RWPE2 (cell line): ENCODE measurements at regions not wholly inside any gene's neighbourhood (a gene's known extent, or its start where the extent isn't known, plus 50 kb on each side); places are given as distances from the start of the nearest gene placed in this dataset.

Source experiments
- ATAC-seq: fragments of 200-7000 bp; cut with Tn5 transposase; 3 replicates; pipeline ENCODE4 v1.9.1; 2021; ENCODE audit warnings: low read depth
- DNase-seq: peaks from one replicate; pipeline ENCODE4 v3.0.0-alpha.2; 2020; ENCODE audit warnings: low spot score
- H3K27ac ChIP-seq: fragments of 450-650 bp; 2 replicates; pipeline ENCODE4 v1.5.1; 2017; ENCODE audit warnings: mild to moderate bottlenecking; ENCODE audit not compliant: poor library complexity, severe bottlenecking
- H3K27me3 ChIP-seq: fragments of 250-450 bp; sonication (Bioruptor Pico); 2 replicates; pipeline ENCODE4 v1.5.1; 2021; ENCODE audit warnings: mild to moderate bottlenecking, moderate library complexity; ENCODE audit not compliant: insufficient read depth, poor library complexity, severe bottlenecking
- H3K36me3 ChIP-seq: fragments of 250-450 bp; sonication (Bioruptor Pico); 2 replicates; pipeline ENCODE4 v1.5.1; 2020; ENCODE audit warnings: low read depth, mild to moderate bottlenecking, moderate library complexity
- H3K4me1 ChIP-seq: fragments of 250-450 bp; sonication (Bioruptor Pico); 2 replicates; pipeline ENCODE4 v1.5.1; 2021; ENCODE audit warnings: mild to moderate bottlenecking, moderate library complexity; ENCODE audit not compliant: insufficient read depth, poor library complexity, severe bottlenecking
- H3K4me3 ChIP-seq: fragments of 250-450 bp; sonication (Bioruptor Pico); 2 replicates; pipeline ENCODE4 v1.5.1; 2021; ENCODE audit warnings: mild to moderate bottlenecking, moderate library complexity; ENCODE audit not compliant: severe bottlenecking
- H3K9me3 ChIP-seq: fragments of 250-450 bp; sonication (Bioruptor Pico); 2 replicates; pipeline ENCODE4 v1.5.1; 2021; ENCODE audit warnings: mild to moderate bottlenecking, moderate library complexity; ENCODE audit not compliant: severe bottlenecking
- CTCF ChIP-seq: fragments of 450-650 bp; IDR thresholded peaks from one replicate; pipeline ENCODE4 v1.5.1; 2017; ENCODE audit warnings: mild to moderate bottlenecking, moderate library complexity; ENCODE audit not compliant: poor library complexity, severe bottlenecking

- no peak overlapping the region for H3K27ac ChIP-seq
- no peaks in the 10 kb centered on the region for H3K27me3 ChIP-seq
- DNase-seq, result no peak
- H3K4me3 ChIP-seq, result no peak overlapping the region
- H3K9me3 ChIP-seq, result no peaks in the 10 kb centered on the region
- ATAC-seq, result no peak
- H3K4me1 ChIP-seq, result no peaks in the 10 kb centered on the region
- no peak for TF ChIP-seq CTCF
- H3K36me3 ChIP-seq, result no peaks in the 10 kb centered on the region
Measured at GRCh38 chr6:1502041-1502440, 107.7 kb upstream of the FOXC1 start.

- no peak for TF ChIP-seq CTCF
- Histone ChIP-seq H3K9me3 (no peaks in the 10 kb centered on the region), H3K36me3 (no peaks in the 10 kb centered on the region), H3K27ac (no peak overlapping the region), H3K4me3 (no peak overlapping the region), H3K4me1 (no peaks in the 10 kb centered on the region), H3K27me3 (no peaks in the 10 kb centered on the region)
- DNase-seq (no peak), ATAC-seq (no peak)
Measured at GRCh38 chr6:1503811-1504210, 105.9 kb upstream of the FOXC1 start.

GRCh38 chr6:1504465-1504864, 105.2 kb upstream of the FOXC1 start:
- Histone ChIP-seq H3K4me3 (no peak overlapping the region), H3K27ac (no peak overlapping the region), H3K36me3 (no peaks in the 10 kb centered on the region), H3K4me1 (no peaks in the 10 kb centered on the region), H3K9me3 (no peaks in the 10 kb centered on the region), H3K27me3 (no peaks in the 10 kb centered on the region)
- no peak for TF ChIP-seq CTCF
- DNase-seq (no peak), ATAC-seq (no peak)

GRCh38 chr6:1507251-1507650, 102.5 kb upstream of the FOXC1 start:
- TF ChIP-seq CTCF, result no peak
- Histone ChIP-seq H3K4me1 (no peaks in the 10 kb centered on the region), H3K4me3 (no peak overlapping the region), H3K27me3 (no peaks in the 10 kb centered on the region), H3K9me3 (no peaks in the 10 kb centered on the region), H3K36me3 (no peaks in the 10 kb centered on the region), H3K27ac (no peak overlapping the region)
- DNase-seq (no peak), ATAC-seq (no peak)

- Histone ChIP-seq H3K27ac (no peak overlapping the region), H3K4me3 (no peak overlapping the region), H3K4me1 (no peaks in the 10 kb centered on the region), H3K27me3 (no peaks in the 10 kb centered on the region), H3K36me3 (no peaks in the 10 kb centered on the region), H3K9me3 (no peaks in the 10 kb centered on the region)
- no peak for ATAC-seq
- TF ChIP-seq CTCF, result no peak
- DNase-seq, result no peak
Measured at GRCh38 chr6:1509241-1509640, 100.5 kb upstream of the FOXC1 start.
